ENCODE measurements at regions not wholly inside any gene's neighbourhood (a gene's known extent, or its start where the extent isn't known, plus 50 kb on each side); places are given as distances from the start of the nearest gene placed in this dataset.

- intact Hi-C loops (cut with micrococcal nuclease; ENCODE audit: unreplicated experiment) = no loop called here
- TF ChIP-seq CTCF (IDR thresholded peaks at IDR 0.05; ENCODE audit: unreplicated experiment) = no peak
- no peaks in the 10 kb centered on the region for H3K27me3 Mint-ChIP-seq (ENCODE audit: unreplicated experiment)
- no peak overlapping the region for H3K4me3 Mint-ChIP-seq (ENCODE audit: low read depth, unreplicated experiment)
- no TSS peak for BruUV-seq (replicated peaks)
- no peaks in the 10 kb centered on the region for H3K36me3 Mint-ChIP-seq (ENCODE audit: insufficient read depth, unreplicated experiment)
- no peaks in the 10 kb centered on the region for H3K4me1 Mint-ChIP-seq (ENCODE audit: low read depth, unreplicated experiment)
- no peak for DNase-seq
- CTCF ChIA-PET = no interaction called here
- no peaks in the 10 kb centered on the region for H3K9me3 Mint-ChIP-seq (ENCODE audit: low read depth, unreplicated experiment)
- H3K27ac Mint-ChIP-seq (ENCODE audit: unreplicated experiment) = no peak overlapping the region
Measured at GRCh38 chr3:117725314-117725713, 1015.7 kb downstream of the TUSC7 start.

- Mint-ChIP-seq H3K36me3 (ENCODE audit: insufficient read depth, unreplicated experiment) (no peaks in the 10 kb centered on the region), H3K9me3 (ENCODE audit: low read depth, unreplicated experiment) (no peaks in the 10 kb centered on the region), H3K27me3 (ENCODE audit: unreplicated experiment) (no peaks in the 10 kb centered on the region), H3K4me1 (ENCODE audit: low read depth, unreplicated experiment) (no peaks in the 10 kb centered on the region), H3K4me3 (ENCODE audit: low read depth, unreplicated experiment) (no peak overlapping the region), H3K27ac (ENCODE audit: unreplicated experiment) (no peak overlapping the region)
- no peak for TF ChIP-seq CTCF (IDR thresholded peaks at IDR 0.05; ENCODE audit: unreplicated experiment)
- DNase-seq = no peak
- intact Hi-C loops (cut with micrococcal nuclease; ENCODE audit: unreplicated experiment) = no loop called here
- no TSS peak for BruUV-seq (replicated peaks)
- CTCF ChIA-PET = no interaction called here
Measured at GRCh38 chr3:117726776-117727175, 1017.2 kb downstream of the TUSC7 start.

GRCh38 chr3:117728226-117728625 is 1018.6 kb downstream of the TUSC7 start:
- Mint-ChIP-seq H3K36me3 (ENCODE audit: insufficient read depth, unreplicated experiment) (no peaks in the 10 kb centered on the region), H3K27ac (ENCODE audit: unreplicated experiment) (no peak overlapping the region), H3K9me3 (ENCODE audit: low read depth, unreplicated experiment) (no peaks in the 10 kb centered on the region), H3K4me3 (ENCODE audit: low read depth, unreplicated experiment) (no peak overlapping the region), H3K27me3 (ENCODE audit: unreplicated experiment) (no peaks in the 10 kb centered on the region), H3K4me1 (ENCODE audit: low read depth, unreplicated experiment) (no peaks in the 10 kb centered on the region)
- no peak for TF ChIP-seq CTCF (IDR thresholded peaks at IDR 0.05; ENCODE audit: unreplicated experiment)
- BruUV-seq (replicated peaks) = no TSS peak
- intact Hi-C loops (cut with micrococcal nuclease; ENCODE audit: unreplicated experiment) = no loop called here
- no peak for DNase-seq
- CTCF ChIA-PET = no interaction called here

GRCh38 chr3:117734496-117734895 is 1024.9 kb downstream of the TUSC7 start:
- Mint-ChIP-seq H3K9me3 (ENCODE audit: low read depth, unreplicated experiment) (no peaks in the 10 kb centered on the region), H3K36me3 (ENCODE audit: insufficient read depth, unreplicated experiment) (no peaks in the 10 kb centered on the region), H3K27ac (ENCODE audit: unreplicated experiment) (no peak overlapping the region), H3K27me3 (ENCODE audit: unreplicated experiment) (no peaks in the 10 kb centered on the region), H3K4me3 (ENCODE audit: low read depth, unreplicated experiment) (no peak overlapping the region), H3K4me1 (ENCODE audit: low read depth, unreplicated experiment) (peaks cover 34% of the 10 kb centered on the region)
- intact Hi-C loops (cut with micrococcal nuclease; ENCODE audit: unreplicated experiment) = loop anchor here (10.0 kb wide), 2 partner anchors 160 to 260 kb away; no protein-coding TSS in a partner anchor
- DNase-seq = peak; percentile 4
- CTCF ChIA-PET = interaction anchor here (0.6 kb wide), 1 partner anchor 175 kb away, joined by 4 read pairs; no protein-coding TSS in a partner anchor
- BruUV-seq (replicated peaks) = no TSS peak
- no peak for TF ChIP-seq CTCF (IDR thresholded peaks at IDR 0.05; ENCODE audit: unreplicated experiment)
